SU-DHL-6 (cell line): ENCODE measurements at regions not wholly inside any gene's neighbourhood (a gene's known extent, or its start where the extent isn't known, plus 50 kb on each side); places are given as distances from the start of the nearest gene placed in this dataset.

Experiments used
- EZH2phosphoT487 ChIP-seq: fragments of 200-600 bp; sonication (generic), shearing (Covaris generic); conservative IDR thresholded peaks from 2 replicates; pipeline ENCODE4 v1.6.1; 2018; ENCODE audit warnings: mild to moderate bottlenecking, antibody characterized with exemption, low read length, moderate library complexity, mixed read lengths
- TF ChIP-seq, protein P1 (sequence below): fragments of 200-600 bp; sonication (generic); IDR thresholded peaks from one replicate; pipeline ENCODE4 v1.5.1; 2017; ENCODE audit warnings: antibody characterized with exemption, mild to moderate bottlenecking, low read length, moderate library complexity; ENCODE audit not compliant: insufficient read depth, poor library complexity, severe bottlenecking

DNA sequence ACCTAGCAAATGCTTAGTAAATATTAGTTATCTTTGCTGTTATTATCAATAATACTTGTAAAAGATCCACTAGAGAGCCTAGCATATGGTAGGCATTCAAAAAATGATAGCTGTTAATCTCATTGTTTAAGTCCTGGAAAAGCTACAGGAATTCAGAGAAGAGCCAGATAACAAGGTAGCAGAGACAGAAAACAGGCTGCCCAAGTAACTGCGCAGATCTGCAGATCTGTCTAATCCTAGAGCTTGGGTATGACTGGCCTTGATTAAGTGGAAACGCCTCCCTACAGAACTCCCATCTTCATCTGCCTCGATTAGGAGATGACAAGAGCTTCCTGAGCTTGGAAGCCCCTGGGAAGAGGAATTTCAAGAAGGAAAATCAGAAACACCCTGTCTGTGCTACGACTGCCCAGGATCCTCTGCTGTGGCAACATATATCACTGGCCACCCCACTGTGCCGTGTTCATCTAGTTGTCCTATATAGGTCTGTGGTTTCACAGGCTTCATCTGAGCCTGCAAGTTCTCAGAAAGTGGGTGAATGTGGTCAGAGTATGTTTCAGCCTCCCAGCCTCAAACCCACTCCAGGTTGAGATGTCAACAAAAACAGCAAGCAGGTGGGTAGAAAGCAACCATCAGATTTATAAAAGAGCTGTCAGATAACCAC is 151.5 kb upstream of the PKDCC start:
- TF ChIP-seq, protein P1, sequence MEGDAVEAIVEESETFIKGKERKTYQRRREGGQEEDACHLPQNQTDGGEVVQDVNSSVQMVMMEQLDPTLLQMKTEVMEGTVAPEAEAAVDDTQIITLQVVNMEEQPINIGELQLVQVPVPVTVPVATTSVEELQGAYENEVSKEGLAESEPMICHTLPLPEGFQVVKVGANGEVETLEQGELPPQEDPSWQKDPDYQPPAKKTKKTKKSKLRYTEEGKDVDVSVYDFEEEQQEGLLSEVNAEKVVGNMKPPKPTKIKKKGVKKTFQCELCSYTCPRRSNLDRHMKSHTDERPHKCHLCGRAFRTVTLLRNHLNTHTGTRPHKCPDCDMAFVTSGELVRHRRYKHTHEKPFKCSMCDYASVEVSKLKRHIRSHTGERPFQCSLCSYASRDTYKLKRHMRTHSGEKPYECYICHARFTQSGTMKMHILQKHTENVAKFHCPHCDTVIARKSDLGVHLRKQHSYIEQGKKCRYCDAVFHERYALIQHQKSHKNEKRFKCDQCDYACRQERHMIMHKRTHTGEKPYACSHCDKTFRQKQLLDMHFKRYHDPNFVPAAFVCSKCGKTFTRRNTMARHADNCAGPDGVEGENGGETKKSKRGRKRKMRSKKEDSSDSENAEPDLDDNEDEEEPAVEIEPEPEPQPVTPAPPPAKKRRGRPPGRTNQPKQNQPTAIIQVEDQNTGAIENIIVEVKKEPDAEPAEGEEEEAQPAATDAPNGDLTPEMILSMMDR = no peak
- no peak for TF ChIP-seq EZH2phosphoT487
